Lower lobe of right lung (tissue), 2 donors: ENCODE measurements at regions not wholly inside any gene's neighbourhood (a gene's known extent, or its start where the extent isn't known, plus 50 kb on each side); places are given as distances from the start of the nearest gene placed in this dataset.
"Not testable (repeated sequence)": the region's sequence is repeated elsewhere in the genome, so short reads cannot be mapped to it uniquely, and the experiment has no call there.

Source experiments
- ATAC-seq, 2 donors: fragments of 200-7000 bp; cut with Tn5 transposase; one replicate each; pipeline ENCODE4 v1.9.1; 2020 to 2022; ENCODE audit warnings: mild to moderate bottlenecking in 2 of 2, moderate library complexity in 2 of 2
- DNase-seq: peaks from one replicate; pipeline ENCODE4 v3.0.0-alpha.2; 2020
- H3K27ac ChIP-seq: fragments of 200-600 bp; one replicate; pipeline ENCODE4 v1.8.0; 2022
- H3K27me3 ChIP-seq: fragments of 200-600 bp; one replicate; pipeline ENCODE4 v1.8.0; 2022; ENCODE audit warnings: low read depth
- H3K36me3 ChIP-seq: fragments of 200-600 bp; one replicate; pipeline ENCODE4 v1.8.0; 2022; ENCODE audit warnings: mild to moderate bottlenecking
- H3K4me1 ChIP-seq: fragments of 200-600 bp; one replicate; pipeline ENCODE4 v1.8.0; 2022
- H3K4me3 ChIP-seq: fragments of 200-600 bp; one replicate; pipeline ENCODE4 v1.8.0; 2022; ENCODE audit warnings: mild to moderate bottlenecking
- H3K9me3 ChIP-seq: fragments of 200-600 bp; one replicate; pipeline ENCODE4 v1.8.0; 2022
- intact Hi-C: fragments of 100-400 bp; cut with DNase I; formaldehyde crosslinking; loops from one replicate; pipeline ENCODE4 v1.11.0; 2022
- TF ChIP-seq, protein P1 (sequence below): fragments of 200-600 bp; IDR thresholded peaks from one replicate; pipeline ENCODE4 v1.8.0; 2022; ENCODE audit warnings: antibody characterized with exemption, mild to moderate bottlenecking
- donor health status: DM: no; HTN: yes; CAD: no; lungs with severe emphysema.

GRCh38 chr5:101751105-101751504 is 545.0 kb downstream of the SLCO4C1 start:
- Histone ChIP-seq H3K36me3 (no peaks in the 10 kb centered on the region), H3K4me1 (no peaks in the 10 kb centered on the region), H3K27ac (no peak overlapping the region), H3K4me3 (no peak overlapping the region), H3K27me3 (no peaks in the 10 kb centered on the region), H3K9me3 (no peaks in the 10 kb centered on the region)
- intact Hi-C loops = no loop called here
- TF ChIP-seq, protein P1, sequence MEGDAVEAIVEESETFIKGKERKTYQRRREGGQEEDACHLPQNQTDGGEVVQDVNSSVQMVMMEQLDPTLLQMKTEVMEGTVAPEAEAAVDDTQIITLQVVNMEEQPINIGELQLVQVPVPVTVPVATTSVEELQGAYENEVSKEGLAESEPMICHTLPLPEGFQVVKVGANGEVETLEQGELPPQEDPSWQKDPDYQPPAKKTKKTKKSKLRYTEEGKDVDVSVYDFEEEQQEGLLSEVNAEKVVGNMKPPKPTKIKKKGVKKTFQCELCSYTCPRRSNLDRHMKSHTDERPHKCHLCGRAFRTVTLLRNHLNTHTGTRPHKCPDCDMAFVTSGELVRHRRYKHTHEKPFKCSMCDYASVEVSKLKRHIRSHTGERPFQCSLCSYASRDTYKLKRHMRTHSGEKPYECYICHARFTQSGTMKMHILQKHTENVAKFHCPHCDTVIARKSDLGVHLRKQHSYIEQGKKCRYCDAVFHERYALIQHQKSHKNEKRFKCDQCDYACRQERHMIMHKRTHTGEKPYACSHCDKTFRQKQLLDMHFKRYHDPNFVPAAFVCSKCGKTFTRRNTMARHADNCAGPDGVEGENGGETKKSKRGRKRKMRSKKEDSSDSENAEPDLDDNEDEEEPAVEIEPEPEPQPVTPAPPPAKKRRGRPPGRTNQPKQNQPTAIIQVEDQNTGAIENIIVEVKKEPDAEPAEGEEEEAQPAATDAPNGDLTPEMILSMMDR = no peak
- DNase-seq = no peak
- no peak for ATAC-seq

- intact Hi-C loops, H3K27me3 ChIP-seq, H3K36me3 ChIP-seq, DNase-seq, H3K9me3 ChIP-seq, H3K4me3 ChIP-seq, ATAC-seq, H3K4me1 ChIP-seq, H3K27ac ChIP-seq: not testable (repeated sequence)
Measured at GRCh38 chr5:101743000-101743399, 553.1 kb downstream of the SLCO4C1 start.

DNA sequence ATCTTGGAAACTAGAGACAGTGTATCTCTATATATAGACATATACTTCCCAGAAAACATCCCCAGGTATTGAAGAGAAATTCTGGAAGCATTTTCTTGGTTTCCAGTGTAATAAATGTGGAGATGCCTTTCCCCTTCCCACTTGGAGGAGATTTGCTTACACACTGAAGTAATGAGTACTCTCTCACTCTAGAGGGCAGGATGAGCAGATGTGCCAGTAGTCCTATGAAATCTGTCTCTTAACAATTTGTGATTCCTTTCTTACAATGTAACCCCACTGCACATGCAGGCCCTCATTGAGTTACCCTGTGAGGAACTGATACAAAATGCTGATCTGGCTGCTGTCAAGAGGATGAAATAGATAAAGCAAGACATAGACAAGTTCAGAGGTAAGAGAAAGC is 567.2 kb downstream of the SLCO4C1 start:
- Histone ChIP-seq H3K9me3 (no peaks in the 10 kb centered on the region), H3K27ac (no peak overlapping the region), H3K27me3 (no peaks in the 10 kb centered on the region), H3K4me3 (no peak overlapping the region), H3K4me1 (no peaks in the 10 kb centered on the region), H3K36me3 (no peaks in the 10 kb centered on the region)
- DNase-seq (no peak), ATAC-seq (no peak)
- intact Hi-C loops = no loop called here
- TF ChIP-seq, protein P1 = no peak

DNA sequence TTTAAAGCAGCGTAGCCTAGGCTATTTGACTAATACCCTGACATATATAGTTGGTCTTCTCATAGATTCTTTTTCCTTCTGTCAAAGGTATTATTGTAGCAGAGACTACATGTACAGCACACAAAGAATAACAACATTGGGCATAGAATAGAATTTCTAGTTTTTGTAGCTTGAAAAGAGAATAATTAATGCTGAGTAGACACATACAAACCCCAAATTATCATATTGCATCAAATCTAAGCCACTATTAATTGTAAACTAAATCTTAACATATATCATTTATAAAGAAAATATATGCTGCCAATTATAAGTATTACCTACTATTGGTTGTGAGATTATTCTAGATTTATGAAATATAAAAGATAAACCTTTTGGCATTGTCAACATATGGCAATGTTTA is 574.5 kb downstream of the SLCO4C1 start:
- H3K36me3 ChIP-seq = no peaks in the 10 kb centered on the region
- no peaks in the 10 kb centered on the region for H3K4me1 ChIP-seq
- TF ChIP-seq, protein P1 = no peak
- ATAC-seq = no peak
- H3K4me3 ChIP-seq = no peak overlapping the region
- DNase-seq = no peak
- H3K27ac ChIP-seq = no peak overlapping the region
- no peaks in the 10 kb centered on the region for H3K27me3 ChIP-seq
- H3K9me3 ChIP-seq = no peaks in the 10 kb centered on the region
- intact Hi-C loops = no loop called here

DNA sequence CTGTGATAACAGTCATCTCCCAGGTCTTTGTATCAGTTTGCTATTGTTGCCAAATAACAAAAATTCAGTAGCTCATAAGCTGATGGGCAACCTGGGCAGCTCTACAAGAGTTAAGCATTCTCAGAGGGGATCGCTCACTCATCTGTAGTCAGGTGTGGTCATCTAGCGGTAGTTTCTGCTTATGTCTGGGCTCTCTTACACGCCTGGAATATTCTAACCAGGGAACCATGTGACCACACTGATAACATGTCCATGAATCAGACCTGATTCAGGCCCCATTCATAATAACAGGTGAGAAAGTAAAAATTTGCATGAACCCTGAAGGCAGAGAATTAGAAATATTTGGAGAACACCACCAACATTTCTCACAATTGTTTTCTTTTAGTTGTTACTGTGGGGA is 576.1 kb downstream of the SLCO4C1 start:
- Histone ChIP-seq H3K4me1 (no peaks in the 10 kb centered on the region), H3K4me3 (no peak overlapping the region), H3K9me3 (no peaks in the 10 kb centered on the region), H3K27ac (no peak overlapping the region), H3K27me3 (no peaks in the 10 kb centered on the region), H3K36me3 (no peaks in the 10 kb centered on the region)
- ATAC-seq (no peak), DNase-seq (no peak)
- TF ChIP-seq, protein P1 = no peak
- intact Hi-C loops = no loop called here

- H3K27ac ChIP-seq = no peak overlapping the region
- TF ChIP-seq, protein P1 = no peak
- no peaks in the 10 kb centered on the region for H3K27me3 ChIP-seq
- intact Hi-C loops = no loop called here
- no peaks in the 10 kb centered on the region for H3K4me1 ChIP-seq
- ATAC-seq (no peak), DNase-seq (no peak)
- no peaks in the 10 kb centered on the region for H3K36me3 ChIP-seq
- no peak overlapping the region for H3K4me3 ChIP-seq
- no peaks in the 10 kb centered on the region for H3K9me3 ChIP-seq
Measured at GRCh38 chr5:101717721-101718120, 578.4 kb downstream of the SLCO4C1 start.
